Neural crest cell (in vitro differentiated cells): ENCODE measurements at regions not wholly inside any gene's neighbourhood (a gene's known extent, or its start where the extent isn't known, plus 50 kb on each side); places are given as distances from the start of the nearest gene placed in this dataset.
A peak's percentile ranks its signal among the peaks of the same experiment; 100 is the strongest.

Source experiments
- DNase-seq: peaks from one replicate; pipeline ENCODE4 v3.0.0; 2021; ENCODE audit warnings: low read depth, mixed read lengths, low spot score
- H3K27ac Mint-ChIP-seq: one replicate; pipeline ENCODE4 v1.8.0; 2021; ENCODE audit warnings: mild to moderate bottlenecking, mixed read lengths; ENCODE audit not compliant: unreplicated experiment
- H3K27me3 Mint-ChIP-seq: 2 replicates; pipeline ENCODE4 v1.8.0; 2021; ENCODE audit warnings: low read depth, mild to moderate bottlenecking, mixed read lengths
- H3K36me3 Mint-ChIP-seq: 2 replicates; pipeline ENCODE4 v1.8.0; 2021; ENCODE audit warnings: low read depth, mild to moderate bottlenecking, mixed read lengths
- H3K4me1 Mint-ChIP-seq: 2 replicates; pipeline ENCODE4 v1.8.0; 2021; ENCODE audit warnings: mixed read lengths
- H3K4me3 Mint-ChIP-seq: one replicate; pipeline ENCODE4 v1.8.0; 2021; ENCODE audit warnings: mild to moderate bottlenecking, mixed read lengths
- H3K9me3 Mint-ChIP-seq: 2 replicates; pipeline ENCODE4 v1.8.0; 2021; ENCODE audit warnings: mixed read lengths
- TF ChIP-seq, protein P1 (sequence below): fragments of 200-600 bp; sonication (generic); conservative IDR thresholded peaks from 2 replicates; pipeline ENCODE4 v1.5.0; 2021; ENCODE audit warnings: antibody characterized with exemption, mild to moderate bottlenecking

DNA sequence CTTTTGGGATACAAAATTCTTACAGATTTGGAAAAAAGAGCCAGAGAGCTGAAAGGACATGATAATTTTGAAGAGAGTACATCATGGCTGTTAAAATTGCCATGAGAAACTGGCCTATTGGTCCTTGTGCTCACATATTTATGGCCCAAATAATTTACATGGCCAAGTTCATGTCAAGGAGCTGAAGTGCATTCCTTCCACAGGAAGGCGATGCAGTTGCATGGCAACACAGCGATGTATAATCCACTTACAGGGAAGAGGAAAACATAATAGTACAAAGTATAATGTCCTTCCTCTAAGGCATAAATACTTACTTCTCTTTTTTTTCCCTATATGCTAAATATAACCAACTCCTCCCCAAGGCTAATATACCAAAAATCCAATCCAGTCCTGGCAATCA, 914.5 kb upstream of the AGA start:
- no peaks in the 10 kb centered on the region for H3K27me3 Mint-ChIP-seq
- no peak overlapping the region for H3K27ac Mint-ChIP-seq
- peaks cover 9% of the 10 kb centered on the region for H3K4me1 Mint-ChIP-seq
- H3K36me3 Mint-ChIP-seq = no peaks in the 10 kb centered on the region
- no peak for DNase-seq
- no peaks in the 10 kb centered on the region for H3K9me3 Mint-ChIP-seq
- H3K4me3 Mint-ChIP-seq = no peak overlapping the region
- TF ChIP-seq, protein P1, sequence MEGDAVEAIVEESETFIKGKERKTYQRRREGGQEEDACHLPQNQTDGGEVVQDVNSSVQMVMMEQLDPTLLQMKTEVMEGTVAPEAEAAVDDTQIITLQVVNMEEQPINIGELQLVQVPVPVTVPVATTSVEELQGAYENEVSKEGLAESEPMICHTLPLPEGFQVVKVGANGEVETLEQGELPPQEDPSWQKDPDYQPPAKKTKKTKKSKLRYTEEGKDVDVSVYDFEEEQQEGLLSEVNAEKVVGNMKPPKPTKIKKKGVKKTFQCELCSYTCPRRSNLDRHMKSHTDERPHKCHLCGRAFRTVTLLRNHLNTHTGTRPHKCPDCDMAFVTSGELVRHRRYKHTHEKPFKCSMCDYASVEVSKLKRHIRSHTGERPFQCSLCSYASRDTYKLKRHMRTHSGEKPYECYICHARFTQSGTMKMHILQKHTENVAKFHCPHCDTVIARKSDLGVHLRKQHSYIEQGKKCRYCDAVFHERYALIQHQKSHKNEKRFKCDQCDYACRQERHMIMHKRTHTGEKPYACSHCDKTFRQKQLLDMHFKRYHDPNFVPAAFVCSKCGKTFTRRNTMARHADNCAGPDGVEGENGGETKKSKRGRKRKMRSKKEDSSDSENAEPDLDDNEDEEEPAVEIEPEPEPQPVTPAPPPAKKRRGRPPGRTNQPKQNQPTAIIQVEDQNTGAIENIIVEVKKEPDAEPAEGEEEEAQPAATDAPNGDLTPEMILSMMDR = no peak

DNA sequence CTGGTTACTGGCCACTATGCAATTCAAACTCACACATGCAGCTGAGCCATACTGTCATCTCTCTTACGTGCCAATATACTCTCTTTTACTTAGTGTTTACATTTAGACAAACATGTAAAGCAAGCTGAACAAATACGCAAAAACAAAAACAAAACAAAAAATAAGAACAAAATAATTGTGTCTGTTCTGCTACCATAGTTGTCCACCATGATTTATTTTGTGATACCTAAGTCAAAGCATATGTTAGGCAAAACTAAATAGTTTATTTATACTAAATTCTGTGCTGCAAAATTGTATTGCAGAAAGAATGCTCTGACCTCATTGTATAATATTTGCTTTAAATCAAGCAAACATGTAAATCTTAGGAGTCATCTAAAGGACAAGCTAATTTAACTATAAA, 943.2 kb upstream of the AGA start:
- no peak for DNase-seq
- no peaks in the 10 kb centered on the region for H3K27me3 Mint-ChIP-seq
- no peak overlapping the region for H3K4me3 Mint-ChIP-seq
- H3K27ac Mint-ChIP-seq = no peak overlapping the region
- TF ChIP-seq, protein P1 = no peak
- H3K9me3 Mint-ChIP-seq = peaks cover 4% of the 10 kb centered on the region
- no peaks in the 10 kb centered on the region for H3K4me1 Mint-ChIP-seq
- H3K36me3 Mint-ChIP-seq = no peaks in the 10 kb centered on the region

DNA sequence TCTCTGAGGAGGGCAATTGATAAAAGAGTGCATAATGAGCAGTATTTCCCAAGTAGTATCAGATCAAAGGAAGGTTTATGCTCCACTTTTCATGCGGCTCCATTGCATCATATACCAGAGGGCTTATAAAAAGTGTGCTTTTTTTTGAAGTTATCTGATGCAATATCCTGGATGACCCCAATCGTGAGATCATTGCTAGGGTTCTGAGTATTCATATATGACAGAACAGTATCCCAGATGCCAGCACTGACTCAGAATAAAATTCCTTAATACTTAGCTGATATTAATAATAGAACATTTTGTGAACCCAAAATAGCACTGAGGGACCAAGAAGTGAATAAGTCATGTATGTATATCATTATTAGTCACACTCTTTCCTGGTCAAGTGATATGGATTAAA, 945.5 kb upstream of the AGA start:
- Mint-ChIP-seq H3K4me3 (no peak overlapping the region), H3K9me3 (peaks cover 4% of the 10 kb centered on the region), H3K36me3 (no peaks in the 10 kb centered on the region), H3K27ac (no peak overlapping the region), H3K27me3 (no peaks in the 10 kb centered on the region), H3K4me1 (no peaks in the 10 kb centered on the region)
- TF ChIP-seq, protein P1 = no peak
- no peak for DNase-seq

DNA sequence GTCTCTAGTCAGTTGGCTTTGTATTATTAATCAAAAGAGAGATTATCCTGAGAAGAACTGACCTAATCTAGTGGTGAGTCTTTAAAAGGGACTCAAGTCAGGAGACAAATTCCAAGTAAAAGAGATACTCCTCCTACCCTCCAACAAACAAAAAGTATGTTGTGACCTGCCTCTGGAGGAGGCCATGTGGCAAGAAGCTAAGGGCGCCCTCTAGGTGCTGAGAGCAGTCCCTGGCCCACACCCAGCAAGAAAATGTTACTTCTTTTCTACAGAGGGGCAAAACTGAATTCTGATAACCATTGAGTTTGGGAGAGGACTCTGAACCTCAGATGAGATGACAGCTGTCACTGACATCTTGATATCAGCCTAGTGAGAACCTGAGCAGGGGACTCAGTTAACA, 953.6 kb upstream of the AGA start:
- no peak for DNase-seq
- H3K4me3 Mint-ChIP-seq = no peak overlapping the region

DNA sequence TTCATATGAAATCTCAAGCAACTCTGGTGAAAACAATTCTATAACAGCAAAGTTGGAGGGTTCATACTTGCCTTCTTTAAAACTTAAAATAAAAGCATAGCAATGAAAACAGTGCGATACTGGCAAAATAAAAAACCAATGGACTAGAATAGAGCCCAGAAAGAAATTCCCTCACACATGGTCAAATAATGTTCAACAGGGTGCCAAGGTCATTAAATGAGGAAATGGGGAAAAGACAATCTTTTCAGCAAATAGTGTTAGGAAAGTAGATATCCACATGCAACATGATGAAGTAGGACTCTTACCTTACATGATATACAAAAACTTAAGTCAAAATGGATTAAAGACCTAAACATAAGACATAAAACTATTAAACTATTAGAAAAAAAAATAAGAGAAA, 970.2 kb upstream of the AGA start:
- no peak for DNase-seq
- TF ChIP-seq, protein P1 = no peak
- Mint-ChIP-seq H3K9me3 (no peaks in the 10 kb centered on the region), H3K36me3 (no peaks in the 10 kb centered on the region), H3K27ac (no peak overlapping the region), H3K4me3 (no peak overlapping the region), H3K27me3 (no peaks in the 10 kb centered on the region), H3K4me1 (no peaks in the 10 kb centered on the region)

More for the DNA sequence above, 953.6 kb upstream of the AGA start:
- H3K27me3 Mint-ChIP-seq = no peaks in the 10 kb centered on the region
- H3K4me1 Mint-ChIP-seq = no peaks in the 10 kb centered on the region
- no peak overlapping the region for H3K27ac Mint-ChIP-seq
- peaks cover 6% of the 10 kb centered on the region for H3K9me3 Mint-ChIP-seq
- TF ChIP-seq, protein P1 = peak; percentile 45
- H3K36me3 Mint-ChIP-seq = no peaks in the 10 kb centered on the region

DNA sequence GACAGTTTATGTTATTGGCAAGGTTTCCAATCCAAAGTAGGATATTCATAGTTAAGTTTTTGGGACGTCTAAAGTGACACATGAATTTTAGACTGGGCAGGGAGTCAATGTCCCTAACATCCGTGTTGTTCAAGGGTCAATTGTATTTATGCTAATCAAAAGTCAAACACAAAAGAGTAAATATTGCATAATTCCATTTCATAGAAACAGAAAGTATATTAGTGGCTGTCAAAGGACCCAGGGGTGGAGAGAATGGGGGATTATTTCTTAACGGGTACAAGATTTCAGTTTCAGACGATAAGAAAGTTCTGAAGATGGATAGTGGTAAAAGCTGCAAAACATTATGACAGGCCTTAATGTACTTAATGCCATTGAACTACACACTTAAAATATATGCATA, 971.8 kb upstream of the AGA start:
- TF ChIP-seq, protein P1 = no peak
- no peak for DNase-seq
- Mint-ChIP-seq H3K4me1 (no peaks in the 10 kb centered on the region), H3K4me3 (no peak overlapping the region), H3K9me3 (no peaks in the 10 kb centered on the region), H3K27me3 (no peaks in the 10 kb centered on the region), H3K27ac (no peak overlapping the region), H3K36me3 (no peaks in the 10 kb centered on the region)
